Umbilical cord (tissue), 1 donor: ENCODE measurements at regions not wholly inside any gene's neighbourhood (a gene's known extent, or its start where the extent isn't known, plus 50 kb on each side); places are given as distances from the start of the nearest gene placed in this dataset.

ENCODE experiments used
- DNase-seq: peaks from one replicate; pipeline ENCODE4 v3.0.0-alpha.2; 2015; ENCODE audit warnings: low spot score

DNA sequence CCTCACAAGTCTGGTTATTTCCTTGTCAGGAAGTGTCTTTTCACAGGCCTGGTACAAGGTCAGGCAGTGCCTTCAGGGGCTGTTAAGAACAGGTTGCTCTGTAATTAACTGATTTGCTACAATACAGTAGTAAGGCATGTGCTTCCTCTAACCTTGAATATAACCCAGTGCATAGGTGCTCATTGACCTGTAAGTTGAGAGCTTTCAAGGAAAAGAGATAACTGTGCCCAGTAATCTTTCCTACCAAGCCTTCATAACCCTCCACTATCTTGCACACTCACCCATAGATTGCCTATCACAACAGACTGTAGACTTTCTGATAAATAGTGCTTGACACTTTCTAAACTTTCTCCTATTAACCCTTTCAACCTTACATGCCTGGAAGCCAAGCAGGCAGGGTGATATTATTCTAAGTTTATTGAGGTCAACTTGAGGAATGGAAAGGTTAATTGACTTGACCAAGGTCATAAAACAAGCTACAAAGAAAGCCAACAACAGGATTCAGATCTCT, 148.1 kb downstream of the PPARGC1A start:
- no peak for DNase-seq

DNA sequence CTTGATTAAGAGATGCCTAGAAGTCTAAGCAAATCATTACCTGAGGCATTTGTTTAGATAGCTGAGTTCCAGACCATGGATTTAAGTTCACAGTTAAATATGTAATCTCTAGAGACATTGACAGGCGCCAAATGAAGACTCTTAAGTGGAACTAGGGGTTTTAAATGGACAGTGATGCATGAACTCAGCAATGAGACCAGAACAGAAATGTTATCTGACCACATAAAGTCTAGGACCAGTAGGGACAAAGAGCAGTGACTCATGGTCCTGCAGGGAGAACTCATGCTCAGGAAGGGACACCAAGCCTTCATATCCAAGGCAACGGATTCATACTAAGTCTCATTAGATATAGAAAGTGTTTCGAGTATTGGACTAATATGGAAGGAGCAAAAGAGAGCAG, 152.3 kb downstream of the PPARGC1A start:
- no peak for DNase-seq

DNA sequence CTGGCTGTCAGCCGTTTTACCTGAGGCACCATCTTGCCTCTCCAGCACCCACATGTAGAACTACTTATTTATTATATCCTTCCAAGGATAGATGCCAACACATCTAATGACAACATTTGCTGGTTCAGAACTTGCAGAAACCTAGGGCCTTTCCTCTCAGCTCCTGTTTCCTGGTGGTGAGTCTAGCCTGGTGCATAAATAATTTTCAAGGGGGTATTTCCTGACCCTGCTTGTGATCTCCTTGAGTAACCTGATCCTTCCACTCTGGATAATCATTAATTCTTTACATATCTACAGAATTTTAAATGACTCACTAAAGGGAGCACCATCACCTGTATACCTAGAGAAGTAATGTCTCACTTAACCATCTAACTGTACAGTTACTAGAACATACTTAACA, 153.4 kb downstream of the PPARGC1A start:
- no peak for DNase-seq

DNA sequence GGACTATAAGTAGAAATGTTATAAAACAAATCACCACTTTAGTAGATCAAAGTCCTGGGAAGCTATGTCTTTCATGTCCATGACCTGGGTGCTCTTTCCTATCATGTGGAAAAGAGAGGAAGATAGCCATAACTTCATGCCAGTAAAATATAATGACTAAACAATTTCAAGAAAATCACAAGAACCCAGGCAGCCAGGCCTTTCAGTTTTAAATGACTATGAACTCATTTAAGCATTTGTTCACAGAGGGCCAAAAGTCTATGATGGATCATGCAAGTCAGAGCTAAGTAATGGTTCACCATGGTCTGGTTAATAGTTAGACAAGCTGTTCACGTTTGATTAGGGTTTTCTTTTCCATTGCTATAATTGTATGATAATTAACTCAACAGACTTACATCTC, 155.8 kb downstream of the PPARGC1A start:
- no peak for DNase-seq

DNA sequence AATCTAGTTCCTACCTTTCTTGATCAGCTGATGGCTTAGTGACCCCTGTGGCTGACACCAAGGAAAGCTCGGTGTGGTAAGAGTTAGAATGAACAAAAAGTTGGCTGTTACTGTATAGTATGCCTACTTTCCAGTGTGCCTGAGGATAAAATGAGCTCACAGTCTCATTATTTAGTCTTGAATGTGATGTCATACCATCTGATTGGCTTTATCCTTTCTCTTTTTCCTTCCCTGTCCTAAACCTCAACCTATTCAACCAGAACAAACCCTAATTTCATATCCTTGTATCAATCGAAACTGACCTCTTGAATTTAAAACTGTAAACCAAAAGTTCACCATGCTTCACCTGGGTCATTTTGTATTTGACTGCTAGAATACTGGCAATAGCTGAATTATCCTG, 156.4 kb downstream of the PPARGC1A start:
- no peak for DNase-seq

DNA sequence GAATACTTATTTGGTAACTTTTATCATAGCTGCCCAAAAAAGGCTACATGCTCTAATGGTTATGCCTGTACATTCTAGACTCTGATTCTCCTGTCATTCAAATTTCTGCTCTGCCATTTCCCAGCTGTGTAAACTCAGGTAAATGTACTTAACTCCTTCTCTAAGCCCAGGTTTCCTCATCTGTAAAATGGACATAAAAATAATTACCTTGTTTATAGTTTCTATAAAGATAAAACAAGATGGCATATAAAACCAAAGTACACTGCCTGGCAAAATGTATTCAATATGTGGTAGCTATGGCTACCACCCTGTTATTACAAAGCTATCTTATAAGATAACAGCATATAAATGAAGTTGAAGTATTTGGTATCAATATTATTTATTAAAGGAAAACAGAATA, 158.8 kb downstream of the PPARGC1A start:
- DNase-seq, result no peak

DNA sequence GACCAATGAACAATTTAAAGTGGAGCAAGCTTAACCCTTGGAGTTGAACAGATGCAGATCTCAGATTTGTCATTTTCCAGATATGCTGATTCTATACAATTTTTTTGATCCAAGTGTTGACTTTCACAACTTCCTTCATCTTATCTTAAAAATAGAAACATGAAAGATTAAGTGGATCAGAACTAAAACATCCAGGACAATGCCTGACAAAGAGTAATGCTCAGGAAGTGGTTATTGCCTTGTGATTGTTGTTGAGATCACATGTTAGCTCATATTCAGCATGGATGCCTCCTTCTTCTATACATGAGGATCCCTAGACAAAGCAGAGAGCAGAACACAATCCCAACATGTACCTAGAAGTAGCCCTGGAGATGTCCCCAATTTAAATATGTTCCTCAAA, 160.9 kb downstream of the PPARGC1A start:
- no peak for DNase-seq

DNA sequence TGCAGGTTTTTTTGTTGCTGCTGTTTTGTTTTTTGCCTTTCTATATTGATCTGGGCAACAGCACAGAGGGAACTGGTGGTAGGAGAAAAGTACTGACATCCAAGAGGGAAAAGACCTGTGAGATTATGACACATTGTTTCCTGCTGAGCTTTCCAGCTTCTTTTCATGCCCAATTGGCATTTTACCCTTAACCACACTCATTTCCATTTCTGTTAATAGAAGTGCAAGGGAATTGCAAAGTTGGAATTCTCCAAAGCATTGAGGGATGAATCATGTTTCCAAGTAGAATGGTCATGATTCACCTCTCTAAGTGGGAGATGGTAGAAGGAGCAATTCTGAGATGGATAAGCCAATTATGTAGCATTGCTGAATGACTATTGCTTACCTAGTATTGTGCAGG, 161.5 kb downstream of the PPARGC1A start:
- no peak for DNase-seq

DNA sequence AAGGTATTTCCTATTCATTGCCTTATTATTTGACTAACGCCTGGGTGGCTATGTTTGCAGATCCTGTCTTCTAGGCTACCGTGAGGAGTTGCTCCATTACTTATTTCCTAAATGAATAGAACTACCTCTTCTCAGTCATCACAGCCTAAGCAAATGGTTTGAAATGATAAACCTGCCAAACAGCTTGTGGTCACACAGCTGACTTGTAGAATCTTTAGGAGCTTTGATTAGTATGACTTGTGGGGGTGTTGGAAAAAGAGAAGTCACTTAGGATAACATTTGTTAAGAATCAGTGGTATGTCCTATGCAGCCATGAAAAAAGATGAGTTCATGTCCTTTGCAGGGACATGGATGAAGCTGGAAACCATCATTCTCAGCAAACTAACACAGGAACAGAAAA, 169.3 kb downstream of the PPARGC1A start:
- no peak for DNase-seq

DNA sequence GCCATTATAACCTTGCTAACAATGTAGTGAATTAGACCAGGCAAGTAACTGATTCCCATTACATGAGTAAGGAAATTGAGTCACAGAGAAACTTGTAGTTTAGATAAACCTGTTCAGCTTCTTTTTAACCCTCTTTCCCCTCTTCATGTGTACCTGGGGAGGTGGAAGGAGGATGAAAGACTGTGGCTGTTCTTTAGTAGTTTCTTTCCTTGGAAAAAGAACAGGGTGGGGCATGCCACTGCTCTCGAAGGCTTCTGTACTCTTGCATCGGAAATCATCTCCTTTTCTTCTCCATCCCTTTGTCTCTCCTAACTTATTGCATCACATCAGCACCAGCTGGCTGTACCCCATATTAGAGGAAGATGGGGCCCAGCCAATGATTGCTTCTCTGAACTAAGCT, 171.4 kb downstream of the PPARGC1A start:
- DNase-seq, result no peak

DNA sequence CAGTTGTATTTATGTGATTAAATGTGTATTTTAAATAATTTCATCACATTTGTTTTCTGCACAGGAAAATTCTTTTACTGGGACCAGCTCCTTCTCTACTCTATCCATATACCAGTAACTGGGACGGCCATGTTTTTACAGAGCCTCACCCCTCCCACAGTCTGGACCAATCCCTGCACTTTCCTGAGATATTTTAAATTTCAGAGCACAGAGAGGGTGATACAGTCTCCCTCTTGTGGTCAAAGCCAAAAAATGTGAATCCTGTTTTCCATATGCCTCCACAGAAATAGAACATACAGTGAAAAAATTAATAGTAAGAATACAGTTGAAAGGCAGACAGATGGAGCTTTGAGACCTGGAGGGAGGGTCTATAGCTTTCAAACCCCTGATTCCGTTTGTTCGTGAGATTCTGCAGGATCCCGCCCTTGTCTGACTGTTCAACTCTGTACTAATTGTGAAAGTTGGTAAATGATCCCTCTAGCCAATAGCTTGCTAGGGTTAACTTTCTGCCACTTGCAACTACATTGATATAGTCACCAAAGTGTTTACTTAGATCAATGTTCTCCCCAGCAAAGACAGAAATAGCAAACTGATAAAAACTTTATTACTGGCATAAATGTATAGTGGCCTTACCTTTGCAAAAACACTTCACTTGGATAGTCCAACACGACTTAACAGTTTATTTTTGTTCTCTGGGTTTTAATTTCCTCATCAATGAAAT, 172.2 kb downstream of the PPARGC1A start:
- no peak for DNase-seq

DNA sequence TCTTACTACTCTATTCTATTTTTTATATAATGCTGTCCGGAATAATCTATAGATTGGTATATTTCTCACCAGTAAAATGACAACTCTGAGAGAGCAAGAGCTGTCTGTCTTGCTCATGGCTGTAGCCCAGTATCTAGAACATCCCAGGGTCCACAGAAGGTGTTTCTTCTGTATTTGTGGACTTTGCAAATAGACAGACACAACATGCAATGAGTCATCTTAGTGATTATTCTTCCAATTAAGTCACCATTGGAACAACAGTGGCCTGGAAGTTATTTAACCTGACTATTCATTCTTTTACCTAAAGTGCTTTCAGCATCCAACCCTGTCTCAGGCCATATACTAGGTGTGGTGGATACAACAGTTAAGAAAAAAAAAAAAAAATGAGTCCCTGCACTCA, 179.5 kb downstream of the PPARGC1A start:
- DNase-seq, result no peak

DNA sequence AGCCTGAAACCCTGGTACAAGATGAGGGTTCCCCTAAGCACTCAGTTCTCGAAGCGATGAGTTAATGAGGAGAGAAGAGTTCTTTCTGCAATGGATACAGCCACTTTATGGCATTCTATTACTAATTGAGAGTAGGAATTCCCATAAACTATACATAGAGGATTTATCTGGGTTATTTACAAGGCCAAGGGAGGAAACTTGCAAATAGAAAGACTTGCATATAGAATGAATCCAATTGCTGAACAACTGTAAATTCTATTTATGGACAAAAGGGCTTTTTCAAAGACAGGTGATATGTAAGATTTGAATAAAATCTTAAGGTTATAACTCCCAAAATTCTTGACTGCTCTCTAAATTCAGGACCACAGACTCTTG, 182.2 kb downstream of the PPARGC1A start:
- no peak for DNase-seq

DNA sequence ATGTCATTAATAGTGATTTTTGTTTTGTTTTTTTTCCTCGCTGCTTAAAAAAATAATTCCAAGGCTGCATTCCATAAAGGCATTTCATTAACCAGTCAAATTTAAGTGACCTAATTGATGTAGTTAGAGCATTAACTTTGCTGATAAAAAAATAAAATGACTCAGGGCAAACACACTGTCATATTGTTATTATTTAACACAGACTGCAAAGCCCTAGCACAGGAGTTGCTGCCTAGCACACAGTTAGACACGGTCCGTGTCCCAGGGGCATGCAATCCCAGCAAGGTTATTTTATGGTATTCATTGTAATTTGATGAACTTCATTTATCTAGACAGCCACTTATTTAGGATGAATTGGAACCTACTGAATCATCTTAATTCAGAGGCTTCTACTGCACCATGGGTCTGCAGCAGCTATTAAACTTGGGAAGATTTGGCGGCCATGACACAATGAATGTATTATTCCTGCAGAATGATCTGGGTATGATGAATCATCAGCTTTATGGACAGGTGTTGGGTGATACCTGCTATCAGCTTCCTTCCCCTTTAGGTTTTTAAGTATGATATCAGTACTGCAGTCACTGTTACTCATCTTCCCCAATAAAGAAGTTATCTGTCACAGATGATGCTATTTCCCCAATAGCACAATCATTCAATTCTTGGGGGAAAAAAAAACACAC, 182.7 kb downstream of the PPARGC1A start:
- no peak for DNase-seq

DNA sequence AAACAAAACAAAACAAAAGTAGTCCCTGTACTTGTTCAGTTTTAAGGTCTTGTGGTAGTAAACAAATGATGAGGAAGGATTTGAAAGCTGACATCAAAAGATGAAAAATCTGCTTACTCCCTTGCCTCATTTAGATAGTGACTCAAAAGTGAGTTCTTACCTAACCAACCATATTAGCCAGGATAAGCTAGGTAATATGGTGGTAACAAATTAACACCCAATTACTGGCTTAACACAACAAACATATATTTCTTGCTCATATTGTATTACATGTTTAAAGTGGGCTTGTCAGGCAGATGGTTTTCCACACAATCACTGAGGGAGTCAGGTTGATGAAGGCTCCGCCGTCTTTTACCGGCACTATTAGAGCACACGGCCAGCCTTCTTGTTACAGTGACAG, 189.7 kb downstream of the PPARGC1A start:
- DNase-seq, result no peak

DNA sequence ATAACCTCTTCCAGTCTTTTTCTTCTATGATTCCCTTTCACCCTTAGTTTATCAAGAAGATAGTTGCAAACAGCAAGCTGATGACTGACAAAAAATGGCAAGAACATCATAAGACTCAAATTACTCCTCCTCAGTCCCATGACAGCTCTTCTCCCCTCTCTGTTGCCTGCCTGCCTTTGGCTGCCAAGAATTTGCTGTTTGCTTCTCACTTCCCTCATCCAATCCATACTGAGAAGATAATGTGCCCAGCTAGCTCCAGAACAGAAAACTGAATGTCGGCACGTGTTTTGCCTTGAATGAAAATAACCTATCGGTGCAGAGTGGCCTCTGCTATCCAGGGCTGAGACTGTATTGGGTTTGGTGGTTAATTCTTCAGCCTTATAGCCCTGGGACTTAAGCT, 192.1 kb downstream of the PPARGC1A start:
- no peak for DNase-seq

DNA sequence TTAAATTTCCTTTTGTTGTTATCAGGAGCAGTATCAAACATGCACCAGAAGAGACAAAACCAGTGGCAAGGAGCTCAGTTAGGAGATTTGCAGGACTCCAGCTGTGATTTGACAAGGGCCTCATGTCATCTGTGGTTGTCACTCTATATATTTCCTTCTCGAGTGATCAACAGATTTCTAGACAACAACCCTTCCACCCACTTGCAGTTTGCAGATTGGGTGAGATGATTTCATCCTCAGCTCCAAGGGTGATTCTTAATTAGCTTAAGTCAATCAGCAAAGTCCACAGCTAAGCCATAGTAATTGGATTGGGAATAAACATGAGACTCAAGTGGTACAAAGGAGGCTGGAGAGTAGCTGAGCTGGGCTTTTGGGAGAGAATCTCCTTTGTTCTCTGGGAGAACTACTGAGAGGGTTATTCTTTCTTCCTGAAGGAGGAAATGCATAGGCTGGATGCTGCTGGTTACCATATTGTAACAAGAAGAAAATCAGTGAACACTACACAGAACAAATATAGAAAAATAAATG, 192.8 kb downstream of the PPARGC1A start:
- no peak for DNase-seq

DNA sequence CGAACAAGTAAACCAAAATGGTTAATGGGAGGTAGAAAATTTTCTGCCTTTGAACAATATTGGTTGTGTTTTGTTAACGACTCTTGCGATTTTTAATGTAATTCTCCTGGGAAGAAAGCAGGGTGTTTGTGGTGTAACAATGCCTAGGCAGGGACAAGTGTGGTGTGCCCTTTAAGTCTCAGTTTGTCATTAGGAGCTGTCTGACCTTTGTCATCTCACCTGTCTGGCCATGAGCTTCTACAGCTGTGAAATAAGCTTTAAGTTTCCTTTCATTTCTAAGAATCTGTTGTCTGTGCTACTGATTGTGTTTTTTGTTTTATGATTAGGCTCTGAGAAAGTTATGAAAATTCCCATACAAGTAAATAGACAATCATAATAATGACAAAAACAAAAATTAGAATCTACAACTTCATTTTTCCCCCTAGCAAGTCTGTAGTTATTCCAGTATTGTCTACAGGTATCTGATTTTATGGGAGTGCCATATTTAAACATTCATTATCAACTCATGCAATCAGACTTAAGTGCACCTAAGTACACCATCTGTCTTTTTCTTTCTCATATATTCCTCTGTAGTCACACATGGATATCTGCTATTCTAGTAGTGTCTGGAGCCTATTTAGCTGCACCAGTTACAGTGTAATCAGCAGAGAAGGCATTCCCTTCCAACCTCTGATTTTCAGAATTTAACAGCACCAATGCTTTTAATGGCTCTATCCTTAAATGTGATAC, 203.5 kb downstream of the PPARGC1A start:
- no peak for DNase-seq

DNA sequence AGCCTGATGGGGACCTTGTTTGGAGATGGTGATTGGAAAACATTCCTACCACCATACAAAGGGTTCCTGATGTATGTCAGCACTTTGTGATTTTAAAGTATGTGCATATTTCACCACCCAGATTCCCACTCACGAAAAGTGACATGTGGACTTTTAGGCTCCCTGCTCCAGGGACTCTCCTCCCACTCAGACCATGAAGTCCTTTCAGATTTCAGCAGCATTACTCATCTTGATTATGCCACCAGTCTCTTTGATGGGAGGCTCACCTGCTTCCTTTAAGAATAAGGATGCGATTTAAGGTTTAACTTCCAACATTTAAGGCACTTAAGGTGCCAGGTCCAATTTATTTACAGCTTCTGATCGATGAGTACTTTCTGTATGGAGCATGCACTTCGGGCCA, 204.4 kb downstream of the PPARGC1A start:
- no peak for DNase-seq

DNA sequence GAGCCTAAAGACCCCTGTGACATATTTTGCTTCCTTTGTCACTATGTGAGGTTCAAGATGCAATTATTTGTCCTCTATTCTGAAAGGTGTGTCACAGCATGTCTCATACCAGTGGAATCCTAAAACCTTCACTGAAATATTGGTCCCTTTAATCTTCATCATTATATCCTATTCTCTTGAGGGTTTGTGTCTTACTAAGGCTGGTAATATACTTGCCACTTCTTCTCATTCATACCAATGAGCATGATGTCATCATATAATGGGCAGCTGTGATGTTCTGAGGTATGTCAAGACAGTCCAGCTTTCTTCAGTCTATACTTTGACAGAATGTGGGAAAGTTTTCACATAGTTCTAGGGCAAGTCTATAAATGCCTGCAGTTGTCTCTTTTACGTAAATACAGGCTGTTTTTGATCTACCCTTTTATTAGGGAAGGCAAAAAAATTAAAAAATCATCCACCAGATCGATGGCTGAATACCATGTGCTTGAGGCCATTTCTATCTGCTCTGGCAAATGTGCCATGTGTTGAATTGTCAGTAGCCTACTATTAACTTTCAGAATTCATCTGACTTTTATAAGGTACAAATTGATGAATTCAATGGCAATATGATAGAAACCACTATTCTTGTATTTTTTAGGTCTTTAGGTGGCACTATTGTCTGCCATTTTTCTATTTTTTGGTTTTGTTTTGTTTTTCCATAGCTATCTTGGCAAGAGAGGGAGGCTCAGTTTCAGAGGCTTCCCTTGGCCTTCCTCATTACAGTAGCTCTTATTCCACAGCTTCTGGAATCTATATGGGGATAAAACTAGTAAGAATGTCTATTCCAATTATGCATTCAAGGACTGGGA, 209.0 kb downstream of the PPARGC1A start:
- peak; percentile 3 for DNase-seq

DNA sequence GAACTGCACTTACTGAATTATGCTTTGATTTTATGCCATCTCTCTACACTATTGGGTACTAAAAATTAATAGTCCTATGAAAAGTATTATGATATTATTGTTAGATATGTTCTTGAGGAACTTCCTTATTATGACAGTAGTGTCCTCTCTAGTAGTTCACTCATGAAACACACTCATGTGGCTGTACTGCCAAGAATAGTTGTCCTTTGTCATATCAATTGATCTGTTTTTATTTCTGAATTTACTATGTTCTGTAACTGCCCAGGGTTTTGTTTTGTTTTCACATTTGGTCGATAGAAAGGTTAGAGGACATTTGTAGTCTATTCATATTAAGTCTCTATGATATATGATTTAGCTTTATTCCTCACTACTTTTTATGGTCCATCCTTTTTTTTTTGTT, 215.2 kb downstream of the PPARGC1A start:
- DNase-seq, result no peak

DNA sequence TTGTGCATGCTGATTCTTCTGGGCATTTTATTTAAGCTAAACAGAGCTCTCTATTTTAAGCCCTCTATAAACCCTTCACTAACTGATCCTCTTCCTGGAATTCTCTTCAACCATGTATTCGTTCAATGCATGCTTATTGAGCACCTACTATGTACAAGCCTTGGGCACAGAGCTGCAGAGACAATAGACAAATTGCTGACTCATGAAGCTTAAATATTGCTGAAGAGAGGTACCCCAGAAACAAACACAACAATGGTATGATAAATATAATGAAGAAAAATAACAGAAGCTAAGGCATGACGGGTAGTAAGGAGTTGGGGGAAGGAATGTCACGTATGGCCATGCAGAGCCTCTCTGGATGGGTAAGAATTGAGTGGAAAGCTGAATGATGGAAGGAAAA, 222.2 kb downstream of the PPARGC1A start:
- no peak for DNase-seq
